GM19023 (cell line): ENCODE measurements at regions not wholly inside any gene's neighbourhood (a gene's known extent, or its start where the extent isn't known, plus 50 kb on each side); places are given as distances from the start of the nearest gene placed in this dataset.

Source experiments
- ATAC-seq: cut with Tn5 transposase; IDR thresholded peaks from one replicate; pipeline ENCODE4 v1.9.1; 2021; ENCODE audit warnings: mild to moderate bottlenecking, moderate library complexity; ENCODE audit not compliant: unreplicated experiment

DNA sequence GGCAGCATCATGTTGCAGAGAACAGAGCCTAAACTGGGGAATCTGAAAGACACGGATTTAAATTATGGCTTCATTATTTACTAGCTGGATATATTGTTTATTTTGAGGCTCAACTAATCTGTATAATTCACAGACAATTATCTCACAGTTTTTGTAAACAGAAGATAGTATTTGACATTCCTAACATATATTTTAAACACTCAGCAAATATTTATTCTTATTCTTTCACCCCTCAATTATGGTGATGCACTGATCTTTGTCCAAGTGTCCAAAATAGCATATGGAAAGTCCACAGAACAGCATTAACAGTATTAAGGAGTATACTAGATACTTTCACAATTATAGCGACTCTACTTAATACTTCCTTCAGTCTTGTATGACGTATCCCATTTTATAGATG lies 257.0 kb downstream of the ADGRG6 start:
- no peak for ATAC-seq

DNA sequence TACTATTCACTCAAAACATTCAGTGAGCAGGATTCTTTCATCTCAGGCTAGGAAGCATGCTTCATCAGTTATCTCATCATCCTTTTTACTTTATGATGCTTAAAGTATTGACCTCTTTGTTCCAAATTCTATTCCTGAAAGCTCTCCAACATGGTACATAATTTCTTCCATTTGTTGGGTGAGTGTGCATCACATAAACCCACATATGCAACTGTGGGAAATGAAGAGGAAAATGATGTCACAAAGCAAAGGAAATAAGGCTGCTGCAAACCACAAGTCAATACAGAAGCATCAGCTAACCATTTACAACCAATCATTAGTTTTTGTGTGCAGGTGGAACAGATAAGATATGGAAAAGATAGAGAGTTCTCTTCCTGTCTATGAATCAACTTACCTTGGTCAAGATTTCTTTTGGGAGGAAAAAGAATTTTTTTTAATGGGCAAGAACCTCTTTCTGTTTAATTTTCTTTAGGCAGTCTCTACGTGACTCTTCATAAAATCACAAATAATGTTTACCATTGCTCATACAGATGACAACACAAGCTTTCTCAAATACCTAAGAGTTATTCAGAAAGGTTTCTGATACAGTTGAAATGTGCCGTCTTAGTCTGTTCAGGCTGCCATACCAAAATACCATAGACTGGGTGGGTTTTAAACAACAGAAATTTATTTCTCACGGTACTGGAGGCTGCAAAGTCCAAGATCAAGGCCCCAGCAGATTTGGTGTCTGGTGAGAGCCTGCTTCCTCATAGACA lies 259.9 kb downstream of the ADGRG6 start:
- ATAC-seq: no peak

GRCh38 chr6:142562865-142563264 lies 261.1 kb downstream of the ADGRG6 start:
- no peak for ATAC-seq

- peak; percentile 63 for ATAC-seq
Measured at GRCh38 chr6:142566628-142567396, 265.0 kb downstream of the ADGRG6 start.

GRCh38 chr6:142567461-142567860 lies 265.7 kb downstream of the ADGRG6 start:
- ATAC-seq: no peak

- ATAC-seq: no peak
Measured at GRCh38 chr6:142568857-142569597, 267.2 kb downstream of the ADGRG6 start.

GRCh38 chr6:142569676-142570075 lies 267.9 kb downstream of the ADGRG6 start:
- ATAC-seq: no peak

DNA sequence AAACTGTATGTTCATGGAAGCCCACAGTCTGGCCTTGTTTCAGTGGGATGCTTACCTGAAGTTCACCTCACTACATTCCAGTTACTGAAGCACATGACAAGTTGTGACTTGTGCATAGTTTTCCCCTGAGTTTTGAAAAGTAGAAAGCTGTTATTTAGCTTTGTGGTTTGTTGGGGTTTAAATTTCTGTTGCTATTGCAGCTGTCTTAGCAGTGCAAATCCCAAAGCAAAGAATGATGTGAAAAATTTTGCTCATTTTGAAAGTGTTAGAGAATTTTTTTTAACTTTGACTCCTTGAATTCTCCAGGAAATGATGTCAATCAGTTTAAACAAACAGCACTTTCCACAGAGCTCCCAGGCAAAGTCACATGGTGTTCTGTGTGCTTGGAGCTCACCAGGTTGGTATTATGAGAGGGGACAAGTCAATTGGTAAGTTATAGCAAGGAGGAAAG lies 268.4 kb downstream of the ADGRG6 start:
- ATAC-seq: no peak

- ATAC-seq: no peak
Measured at GRCh38 chr6:142592876-142593275, 291.1 kb downstream of the ADGRG6 start.

DNA sequence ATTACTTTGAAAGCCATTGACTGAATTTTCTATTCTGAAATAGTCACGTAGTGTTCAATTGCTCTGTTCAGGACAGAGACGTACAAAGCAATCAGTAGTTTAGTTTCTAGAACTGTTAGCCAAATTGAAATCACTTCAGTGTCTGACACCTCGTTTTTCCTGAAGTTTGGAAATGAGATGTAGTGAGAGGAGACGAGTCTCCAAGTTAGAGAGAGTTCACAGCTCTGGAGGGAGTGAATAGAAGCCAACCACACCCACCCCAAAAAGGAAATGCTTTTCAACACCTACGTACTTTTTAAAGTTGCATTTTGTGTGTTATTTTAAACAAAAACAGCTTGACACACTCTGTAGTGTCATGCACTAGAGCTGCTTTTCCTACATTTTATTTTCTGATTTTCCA lies 296.0 kb downstream of the ADGRG6 start:
- no peak for ATAC-seq

DNA sequence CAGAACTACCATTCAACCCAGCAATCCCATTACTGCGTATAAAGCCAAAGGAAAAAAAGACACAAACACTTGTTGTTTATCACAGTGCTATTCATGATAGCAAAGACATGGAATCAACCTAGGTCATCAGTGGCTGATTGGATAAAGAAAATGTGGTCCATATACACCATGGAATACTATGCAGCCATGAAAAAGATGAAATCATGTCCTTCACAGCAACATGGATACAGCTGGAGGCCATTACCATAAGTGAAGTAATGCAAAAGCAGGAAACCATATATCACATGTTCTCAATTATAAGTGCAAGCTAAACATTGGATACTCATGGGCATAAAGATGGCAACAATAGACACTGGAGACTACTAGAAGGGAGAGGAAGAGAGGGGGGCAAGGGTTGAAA lies 299.6 kb downstream of the ADGRG6 start:
- ATAC-seq: no peak

GRCh38 chr6:142602972-142603371 lies 301.2 kb downstream of the ADGRG6 start:
- ATAC-seq: no peak

- ATAC-seq: no peak
Measured at GRCh38 chr6:142605922-142606485, 304.2 kb downstream of the ADGRG6 start.

DNA sequence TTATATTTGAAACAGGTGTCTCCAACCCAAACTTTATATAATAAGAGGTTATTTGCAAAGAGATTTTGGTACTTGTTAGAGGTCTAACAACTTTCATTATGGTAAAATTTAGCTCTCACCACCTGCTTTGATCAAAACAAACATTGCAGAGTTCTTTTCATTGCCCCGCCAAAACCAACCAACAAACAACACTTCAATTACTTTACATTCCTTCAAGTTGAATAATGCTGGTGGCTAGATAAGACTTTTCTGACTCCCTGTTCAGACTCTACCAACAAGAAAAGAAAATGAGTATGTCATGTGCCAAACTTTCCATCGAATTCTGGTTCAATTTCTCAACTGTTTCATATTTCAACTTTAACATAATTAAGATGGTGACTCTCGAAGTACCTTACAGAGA lies 311.1 kb downstream of the ADGRG6 start:
- ATAC-seq: no peak

GRCh38 chr6:142613981-142614380 lies 312.2 kb downstream of the ADGRG6 start:
- no peak for ATAC-seq

GRCh38 chr6:142617158-142617557 lies 315.4 kb downstream of the ADGRG6 start:
- no peak for ATAC-seq

DNA sequence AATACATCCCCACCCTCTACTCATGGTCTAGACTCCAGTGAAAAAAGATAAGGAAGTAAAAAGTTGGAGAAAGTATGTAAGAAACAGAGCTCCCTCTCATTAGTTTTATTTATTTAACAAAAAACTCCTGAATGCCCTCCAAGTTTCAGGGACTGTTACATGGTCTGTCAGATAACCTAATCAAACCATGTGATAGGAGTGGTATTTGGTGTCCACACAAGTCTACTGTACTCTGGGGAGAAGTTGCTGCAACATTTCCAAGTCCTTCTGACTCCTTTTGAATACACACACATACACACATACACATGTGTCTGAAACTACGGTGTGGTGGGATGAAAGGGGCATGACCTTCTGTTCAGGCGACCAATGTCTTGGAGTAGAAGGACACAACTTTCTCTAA lies 320.0 kb downstream of the ADGRG6 start:
- no peak for ATAC-seq

GRCh38 chr6:142624978-142625715 lies 319.8 kb downstream of the HIVEP2 start:
- no peak for ATAC-seq

DNA sequence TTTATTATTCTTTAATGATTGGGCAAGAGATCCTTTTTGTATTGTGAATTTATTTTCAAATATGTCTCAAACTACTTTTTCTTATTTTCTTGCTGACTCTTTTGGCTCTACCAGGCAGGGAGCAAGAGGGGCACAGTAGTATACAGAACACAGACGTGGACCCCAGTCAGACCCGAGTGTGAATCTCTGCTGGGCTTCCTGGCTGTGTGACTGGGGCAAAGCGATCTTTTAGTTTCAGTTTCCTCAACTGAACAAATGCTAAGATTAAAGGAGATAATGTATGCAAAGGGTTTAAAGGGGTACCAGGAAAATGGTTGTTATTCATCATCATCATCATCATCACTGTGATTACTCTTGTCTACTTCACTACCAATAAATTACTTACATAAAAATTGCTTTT lies 317.5 kb downstream of the HIVEP2 start:
- no peak for ATAC-seq

DNA sequence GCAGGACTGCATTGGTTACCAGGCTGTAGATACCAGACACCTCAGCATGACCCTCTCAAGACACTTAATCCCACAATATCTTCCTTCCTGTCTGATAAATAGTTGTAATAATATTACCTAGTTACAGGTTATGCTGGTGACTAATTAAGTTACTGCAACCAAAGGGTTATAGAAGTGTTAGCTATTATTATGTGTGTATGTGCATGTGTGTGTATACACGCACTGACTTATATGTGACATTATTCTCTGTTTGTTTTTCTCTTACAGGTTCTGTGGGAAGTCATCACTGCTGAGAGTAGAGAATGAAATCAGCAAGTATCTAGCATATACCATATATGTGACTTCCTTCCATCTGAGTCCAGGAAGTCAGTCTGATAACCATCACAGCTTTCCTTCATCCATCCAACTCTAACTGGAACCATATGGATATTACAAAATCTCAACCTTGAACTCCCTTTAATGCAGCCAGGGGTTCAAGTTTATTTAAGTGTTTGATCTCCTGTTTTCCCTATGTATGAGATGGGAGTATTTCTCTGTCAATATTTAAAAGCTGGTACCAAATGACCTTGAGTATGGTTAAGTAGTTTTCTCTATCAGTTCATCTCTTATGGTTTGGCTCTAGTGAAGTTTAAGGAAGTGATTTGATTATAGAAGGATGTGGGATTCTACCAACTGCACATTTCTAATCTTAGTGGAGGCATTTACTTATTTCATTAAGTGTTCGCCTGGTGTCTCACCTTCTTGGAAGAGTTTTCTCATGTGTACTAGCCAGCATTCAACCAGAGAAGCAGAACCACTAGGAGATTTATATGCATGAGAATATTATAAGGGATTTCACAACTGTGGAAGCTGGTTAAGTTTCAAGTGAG lies 313.2 kb downstream of the HIVEP2 start:
- ATAC-seq: no peak
